Breast epithelium (tissue), 4 donors: ENCODE measurements at regions not wholly inside any gene's neighbourhood (a gene's known extent, or its start where the extent isn't known, plus 50 kb on each side); places are given as distances from the start of the nearest gene placed in this dataset.

Experiments used
- DNase-seq, 2 donors: peaks; one replicate each; pipeline ENCODE4 v3.0.0-alpha.2; 2019; ENCODE audit warnings: low spot score in 2 of 2
- H3K27ac ChIP-seq, 2 donors: fragments of 200-600 bp; sonication (generic) in 1 of 2; one replicate each; pipeline ENCODE4 v1.5.1; 2016 to 2019; ENCODE audit warnings: mild to moderate bottlenecking in 1 of 2
- H3K27me3 ChIP-seq, 2 donors: fragments of 200-600 bp; sonication (generic) in 1 of 2; one replicate each; pipeline versions ENCODE4 v1.5.1 to v1.6.0; 2017 to 2019; ENCODE audit warnings: control low read depth in 1 of 2, mild to moderate bottlenecking in 1 of 2
- H3K36me3 ChIP-seq: fragments of 200-600 bp; one replicate; pipeline ENCODE4 v1.5.1; 2019
- H3K4me1 ChIP-seq, 2 donors: fragments of 200-600 bp; sonication (generic); one replicate each; pipeline ENCODE4 v1.5.1; 2016 to 2019; ENCODE audit warnings: control low read depth in 1 of 2
- H3K4me3 ChIP-seq, 3 donors: fragments of 200-600 bp; sonication (generic); 1 replicate in 2 of 3; 2 replicates in 1 of 3; pipeline ENCODE4 v1.5.1; 2016 to 2019; ENCODE audit warnings: mild to moderate bottlenecking in 3 of 3, moderate library complexity in 2 of 3
- H3K9me3 ChIP-seq, 2 donors: fragments of 200-600 bp; sonication (generic) in 1 of 2; one replicate each; pipeline ENCODE4 v1.5.1; 2016 to 2019; ENCODE audit warnings: control low read depth in 1 of 2
- CTCF ChIP-seq, 3 donors: fragments of 450-650 bp; IDR thresholded peaks; one replicate each; pipeline ENCODE4 v1.5.1; 2016 to 2017; ENCODE audit warnings: antibody characterized with exemption in 3 of 3, mild to moderate bottlenecking in 3 of 3, moderate library complexity in 3 of 3
- POLR2A ChIP-seq: fragments of 450-650 bp; IDR thresholded peaks from one replicate; pipeline ENCODE4 v1.6.1; 2016; ENCODE audit warnings: antibody characterized with exemption, mild to moderate bottlenecking, moderate library complexity
- POLR2AphosphoS5 ChIP-seq, 3 donors: sonication (generic); formaldehyde crosslinking; IDR thresholded peaks; one replicate each; pipeline ENCODE4 v1.6.1; 2017; ENCODE audit warnings: antibody characterized with exemption in 3 of 3
- intact Hi-C: fragments of 100-400 bp; cut with DNase I; formaldehyde crosslinking; loops from one replicate; pipeline ENCODE4 v1.15.1; 2023; ENCODE audit warnings: low total_unique reads

DNA sequence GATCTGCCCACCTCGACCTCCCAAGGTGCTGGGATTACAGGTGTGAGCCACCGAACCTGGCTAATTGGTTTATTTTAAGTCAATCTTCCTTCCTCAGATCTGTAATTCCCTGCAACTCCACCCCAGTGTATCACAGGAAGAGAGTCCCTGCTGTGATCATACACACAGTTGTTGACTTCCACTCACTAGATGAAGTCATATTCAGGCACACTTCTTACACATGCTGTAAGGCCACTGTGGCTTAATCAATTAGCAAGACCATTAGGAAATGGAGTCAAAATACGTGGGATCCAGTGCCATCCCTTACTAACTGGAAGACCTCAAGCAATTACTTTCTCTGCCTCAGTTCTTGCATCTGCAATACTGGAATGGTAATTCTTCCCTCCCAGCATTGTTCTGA is 66.1 kb upstream of the PAX2 start:
- TF ChIP-seq POLR2A (no peak), POLR2AphosphoS5 (IDR thresholded peaks at IDR 0.05) (no peak), CTCF (IDR thresholded peaks at IDR 0.05) (no peak)
- Histone ChIP-seq H3K4me1 (no peaks in the 10 kb centered on the region), H3K27ac (no peak overlapping the region), H3K9me3 (no peaks in the 10 kb centered on the region), H3K4me3 (no peak overlapping the region), H3K27me3 (peaks cover 0 to 75% of the 10 kb centered on the region in 2 donors), H3K36me3 (no peaks in the 10 kb centered on the region)
- no peak for DNase-seq
- intact Hi-C loops, result no loop called here

GRCh38 chr10:100683004-100683403 is 62.4 kb upstream of the PAX2 start:
- no peak overlapping the region for H3K27ac ChIP-seq
- peaks cover 0 to 90% of the 10 kb centered on the region in 2 donors for H3K27me3 ChIP-seq
- H3K4me1 ChIP-seq, result no peaks in the 10 kb centered on the region
- no peak for DNase-seq
- H3K4me3 ChIP-seq, result no peak overlapping the region
- no peaks in the 10 kb centered on the region for H3K36me3 ChIP-seq
- no peak for TF ChIP-seq CTCF (IDR thresholded peaks at IDR 0.05)
- TF ChIP-seq POLR2A, result no peak
- TF ChIP-seq POLR2AphosphoS5 (IDR thresholded peaks at IDR 0.05), result no peak
- H3K9me3 ChIP-seq, result no peaks in the 10 kb centered on the region
- intact Hi-C loops, result no loop called here

DNA sequence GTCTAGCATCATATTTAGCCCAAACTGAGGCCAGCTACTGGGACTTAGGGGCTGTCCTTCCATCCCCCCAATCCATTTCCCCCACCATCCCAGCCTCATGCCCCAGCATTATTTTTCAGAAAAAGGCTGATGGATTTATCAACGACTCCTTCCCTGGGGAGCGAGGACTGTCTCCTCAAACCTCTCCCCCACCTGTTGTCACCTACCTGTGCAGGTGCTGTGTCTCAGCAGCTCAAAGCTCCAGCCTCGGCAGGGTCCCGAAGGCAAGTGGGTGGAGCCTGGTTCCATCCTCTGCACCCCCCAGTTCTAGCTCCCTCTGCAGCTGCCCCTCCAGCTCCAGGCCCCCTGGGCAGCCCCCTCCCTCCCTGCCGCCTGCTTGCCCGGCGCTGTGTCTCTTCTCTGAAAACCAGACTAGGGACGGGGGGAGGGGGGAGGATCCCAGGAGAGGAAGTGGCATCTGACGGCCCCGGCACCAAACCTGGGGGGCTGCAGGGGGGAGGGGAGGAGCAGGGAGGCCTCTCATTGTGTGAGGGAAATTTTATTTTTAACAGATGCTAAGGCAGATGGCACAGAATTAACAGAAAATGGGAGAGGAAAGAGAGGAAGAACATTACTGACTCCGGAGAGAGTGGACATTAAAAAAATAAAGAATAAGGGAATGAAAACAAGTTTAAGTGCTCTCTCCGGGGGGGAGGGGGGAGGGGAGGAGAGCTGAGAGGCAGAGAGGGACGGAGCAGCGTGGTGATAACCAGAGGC is 61.7 kb upstream of the PAX2 start:
- no peak for DNase-seq
- TF ChIP-seq CTCF (IDR thresholded peaks at IDR 0.05) (no peak), POLR2A (no peak), POLR2AphosphoS5 (IDR thresholded peaks at IDR 0.05) (no peak)
- no peak overlapping the region for H3K4me3 ChIP-seq
- no peaks in the 10 kb centered on the region for H3K4me1 ChIP-seq
- H3K36me3 ChIP-seq, result no peaks in the 10 kb centered on the region
- intact Hi-C loops, result no loop called here
- no peak overlapping the region for H3K27ac ChIP-seq
- H3K9me3 ChIP-seq, result no peaks in the 10 kb centered on the region
- H3K27me3 ChIP-seq, result peaks cover 0 to 90% of the 10 kb centered on the region in 2 donors

- H3K4me3 ChIP-seq, result no peak overlapping the region
- peaks cover 0 to 89% of the 10 kb centered on the region in 2 donors for H3K27me3 ChIP-seq
These were observed 60.6 kb upstream of the PAX2 start for GRCh38 chr10:100684688-100685235.

More at GRCh38 chr10:100684688-100685235, 60.6 kb upstream of the PAX2 start:
- Histone ChIP-seq H3K9me3 (no peaks in the 10 kb centered on the region), H3K4me1 (no peaks in the 10 kb centered on the region), H3K27ac (no peak overlapping the region), H3K36me3 (no peaks in the 10 kb centered on the region)
- intact Hi-C loops, result no loop called here
- TF ChIP-seq CTCF (IDR thresholded peaks at IDR 0.05) (no peak), POLR2A (no peak), POLR2AphosphoS5 (IDR thresholded peaks at IDR 0.05) (no peak)
- DNase-seq, result no peak
